HEK293T (cell line): ENCODE measurements at regions not wholly inside any gene's neighbourhood (a gene's known extent, or its start where the extent isn't known, plus 50 kb on each side); places are given as distances from the start of the nearest gene placed in this dataset.

Source experiments
- FOXM1 ChIP-seq: fragments of 450-650 bp; IDR thresholded peaks from 2 replicates; pipeline ENCODE4 v1.6.1; 2017; ENCODE audit warnings: mild to moderate bottlenecking, borderline replicate concordance
- TARDBP ChIP-seq: fragments of 450-650 bp; IDR thresholded peaks from 2 replicates; pipeline ENCODE4 v1.6.1; 2016

- TF ChIP-seq TARDBP (no peak), FOXM1 (no peak)
These were observed 1416.6 kb upstream of the MIR17HG start for GRCh38 chr13:89930861-89931260.
